Stimulated activated CD4-positive, alpha-beta T cell treated with anti-CD3 and anti-CD28 coated beads, Interleukin-1b, Interleukin-23, amount 100 ng/mL, for 24 hours (primary cell): ENCODE measurements at regions not wholly inside any gene's neighbourhood (a gene's known extent, or its start where the extent isn't known, plus 50 kb on each side); places are given as distances from the start of the nearest gene placed in this dataset.
A peak's percentile ranks its signal among the peaks of the same experiment; 100 is the strongest.
"Not testable (repeated sequence)": the region's sequence is repeated elsewhere in the genome, so short reads cannot be mapped to it uniquely, and the experiment has no call there.

Experiments used
- DNase-seq, 4 experiments: peaks; one replicate each; pipeline ENCODE4 v3.0.0-alpha.2; 2020; ENCODE audit warnings: low read depth in 4 of 4, low spot score in 1 of 4

DNA sequence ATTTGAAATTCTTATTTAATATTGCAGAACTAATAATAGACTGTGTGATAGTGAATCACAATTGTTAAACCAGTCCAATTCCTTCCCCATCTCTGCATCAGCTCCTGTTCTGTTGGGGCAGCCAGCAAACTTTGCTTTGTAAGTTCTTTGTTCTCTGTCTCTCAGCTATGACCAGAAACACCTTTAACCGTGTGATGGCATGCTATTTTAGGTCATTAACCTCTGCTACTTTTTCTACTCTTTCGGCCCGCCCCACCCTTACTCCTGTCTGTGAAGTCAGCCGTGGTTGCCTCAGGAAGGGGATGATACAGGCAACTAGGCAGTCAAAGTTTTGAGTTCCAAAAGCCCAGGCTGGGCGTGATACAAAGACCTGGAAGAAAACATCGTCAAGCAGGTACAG is 51.3 kb upstream of the EGFL6 start:
- DNase-seq, result no peak

DNA sequence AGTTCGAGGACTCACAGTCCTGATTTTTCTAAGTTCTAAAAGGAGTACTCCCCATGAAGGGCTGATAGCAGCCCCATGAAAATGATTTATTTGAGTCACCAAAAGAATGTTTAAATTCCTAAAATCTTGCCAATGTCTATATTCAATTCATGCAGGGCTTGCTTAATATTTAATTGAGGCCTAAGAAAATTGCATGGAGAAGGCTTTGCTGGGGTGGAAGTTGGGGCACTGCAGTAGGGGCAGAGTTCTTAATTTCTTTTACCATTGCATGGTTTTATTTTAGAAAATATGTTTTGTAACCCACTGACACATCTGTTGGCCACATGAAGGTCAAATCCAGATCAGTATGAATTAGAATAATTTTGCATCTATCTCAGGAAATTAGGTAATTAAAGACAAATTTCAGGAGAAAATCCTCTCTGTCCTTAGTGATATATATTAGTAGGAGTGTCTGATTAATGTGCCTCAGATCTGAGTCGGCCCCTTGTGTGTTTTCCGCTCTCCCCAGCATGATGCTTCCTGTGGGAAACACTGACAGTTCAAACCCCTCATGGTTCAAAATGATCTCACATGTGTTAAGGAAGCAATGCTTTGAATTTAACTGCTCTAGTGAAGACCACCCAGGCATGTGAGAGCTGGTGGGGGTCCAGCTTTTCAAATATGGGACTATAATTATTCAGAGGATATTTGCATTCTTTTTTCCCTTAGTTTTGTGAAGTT is 54.0 kb upstream of the EGFL6 start:
- no peak for DNase-seq

DNA sequence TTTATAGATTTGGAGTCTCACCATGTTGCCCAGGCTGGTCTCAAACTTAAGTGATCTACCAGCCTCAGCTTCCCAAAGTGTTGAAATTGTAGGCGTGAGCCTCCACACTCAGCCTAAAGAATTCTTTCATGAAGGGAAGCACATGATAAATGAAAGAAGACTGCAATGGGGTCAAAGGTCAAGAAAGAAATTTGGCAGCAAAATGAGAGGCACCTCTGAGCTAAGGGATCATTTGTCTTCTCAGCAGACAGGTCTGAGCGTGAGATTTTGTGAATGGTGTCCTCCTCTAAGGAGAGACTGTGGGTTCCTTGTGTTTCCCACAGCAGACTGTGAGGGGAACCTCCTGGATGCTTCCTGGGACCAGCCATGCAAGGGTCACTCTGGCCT is 57.5 kb upstream of the EGFL6 start:
- no peak for DNase-seq

DNA sequence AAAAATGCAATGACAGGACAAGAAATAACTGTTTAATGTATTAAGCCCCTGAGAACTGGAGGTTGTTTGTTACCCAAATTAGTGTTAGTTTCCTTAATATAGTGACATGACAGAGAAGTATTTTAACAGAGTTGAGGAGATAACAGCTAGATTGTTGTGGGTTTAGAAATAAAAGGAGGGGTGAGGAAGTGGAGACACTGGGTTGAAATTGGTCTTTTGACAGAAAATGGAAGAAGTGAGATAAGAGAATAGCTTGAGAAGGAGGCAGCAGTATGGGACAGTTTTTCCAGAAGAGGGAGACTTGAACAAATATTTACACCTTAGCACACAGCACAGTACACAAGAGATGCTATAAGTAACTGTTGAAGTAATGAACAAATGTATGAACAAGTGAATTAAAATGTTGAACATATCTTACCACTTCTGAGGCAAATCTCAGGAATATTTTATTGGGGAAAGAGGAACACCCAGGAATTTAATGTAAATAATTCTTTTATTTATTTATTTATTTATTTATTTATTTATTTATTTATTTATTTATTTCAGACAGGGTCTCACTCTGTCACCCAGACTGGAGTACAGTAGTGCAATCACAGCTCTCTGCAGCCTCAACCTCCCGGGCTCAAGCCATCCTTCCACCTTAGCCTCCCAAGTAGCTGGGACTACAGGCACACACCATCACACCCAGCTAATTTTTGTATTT is 58.0 kb upstream of the EGFL6 start:
- DNase-seq, result no peak

DNA sequence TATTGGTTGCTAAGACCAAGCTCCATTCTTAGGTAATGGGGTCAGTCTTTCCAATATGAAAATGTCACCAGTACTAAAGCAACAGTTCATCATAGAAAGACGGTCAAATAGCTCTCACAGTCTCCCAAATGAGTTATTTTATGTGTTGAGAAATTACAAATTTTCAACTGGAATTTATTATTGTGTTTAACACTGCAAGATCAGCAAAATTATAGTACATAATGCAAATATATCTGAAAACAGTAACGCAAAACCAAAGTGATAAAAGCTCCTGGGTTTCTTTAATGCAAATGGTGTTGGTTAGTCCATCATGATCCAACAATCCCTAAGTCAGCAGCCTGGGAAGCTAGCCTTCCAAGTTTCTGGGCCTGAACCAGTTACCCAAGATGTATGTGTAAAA is 61.5 kb upstream of the EGFL6 start:
- no peak for DNase-seq

DNA sequence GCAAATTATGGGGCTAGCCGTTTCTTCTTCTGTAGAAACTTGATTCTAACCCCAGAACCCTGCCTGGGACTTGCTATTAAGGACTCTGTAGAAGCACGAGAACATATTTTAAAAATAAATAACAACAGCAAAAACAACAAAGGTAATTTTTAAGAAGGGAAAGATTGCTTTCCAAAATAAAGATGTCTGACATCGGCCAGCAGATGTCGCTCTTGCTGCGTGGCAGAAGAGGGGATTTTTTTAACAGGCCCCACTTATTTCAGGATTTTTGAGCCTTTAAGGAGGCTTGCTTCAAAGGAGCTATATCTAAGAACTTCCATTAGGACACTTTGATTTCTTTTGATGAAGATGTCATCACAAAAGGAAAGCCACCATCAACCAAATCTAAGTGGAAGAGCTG is 62.8 kb upstream of the EGFL6 start:
- DNase-seq, result peak; percentile 14 to 30 (median 16)

DNA sequence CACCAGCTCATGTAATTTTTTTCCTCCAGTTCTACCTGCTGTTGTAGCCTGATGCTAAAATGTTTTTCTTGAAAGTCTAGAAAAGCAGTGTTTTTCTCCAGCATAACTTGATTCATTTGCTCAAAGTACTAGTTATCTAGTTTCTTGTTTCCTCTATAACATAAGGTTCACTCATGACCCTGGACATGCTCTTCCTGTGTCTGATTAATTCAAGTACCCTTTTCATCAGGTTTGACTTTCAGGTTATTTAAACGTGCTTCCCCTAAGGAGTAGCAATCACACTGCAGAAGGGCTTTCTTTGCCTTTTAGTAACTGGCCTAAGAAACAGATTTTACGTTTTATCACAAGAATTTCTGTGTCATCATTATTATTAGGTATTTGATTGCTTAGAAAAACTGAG is 66.8 kb upstream of the EGFL6 start:
- DNase-seq, result no peak

DNA sequence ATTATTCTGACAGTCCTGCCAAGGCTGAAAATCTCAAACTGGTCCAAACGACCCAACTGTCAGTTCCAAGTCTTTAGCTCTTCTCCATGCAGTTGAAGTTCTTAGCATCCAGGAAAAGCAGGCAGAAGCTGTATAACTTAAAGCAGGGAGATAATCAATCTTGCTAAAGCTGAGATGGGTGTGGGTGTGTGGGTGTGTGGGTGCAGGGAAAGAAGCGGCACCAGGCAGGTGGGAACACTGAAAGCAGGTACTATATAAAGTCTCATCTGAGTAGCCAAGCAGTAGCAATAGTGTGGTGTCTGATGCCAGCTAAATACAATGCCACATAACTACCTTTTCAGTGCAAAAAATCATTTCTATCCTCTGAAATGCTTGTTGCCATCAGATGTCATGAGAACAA is 69.7 kb upstream of the EGFL6 start:
- DNase-seq, result no peak

DNA sequence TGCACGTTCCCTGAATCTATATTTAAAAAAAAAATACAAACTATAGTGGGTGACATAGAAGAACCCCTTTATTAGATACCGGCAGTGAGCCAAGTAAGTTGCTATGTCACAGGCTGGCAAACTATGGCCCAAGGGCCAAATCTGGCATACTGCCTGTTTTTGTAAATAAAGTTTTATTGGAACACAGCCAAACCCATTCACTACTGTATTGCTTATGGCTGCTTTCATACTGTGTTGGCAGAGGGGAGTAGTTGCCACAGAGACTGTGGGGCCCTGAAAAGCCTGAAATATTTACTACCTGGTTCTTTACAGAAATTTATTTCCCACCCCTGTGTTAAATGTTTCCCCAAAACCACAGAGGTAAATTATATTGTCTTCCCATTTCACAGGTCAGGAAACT is 71.2 kb upstream of the EGFL6 start:
- DNase-seq, result no peak

DNA sequence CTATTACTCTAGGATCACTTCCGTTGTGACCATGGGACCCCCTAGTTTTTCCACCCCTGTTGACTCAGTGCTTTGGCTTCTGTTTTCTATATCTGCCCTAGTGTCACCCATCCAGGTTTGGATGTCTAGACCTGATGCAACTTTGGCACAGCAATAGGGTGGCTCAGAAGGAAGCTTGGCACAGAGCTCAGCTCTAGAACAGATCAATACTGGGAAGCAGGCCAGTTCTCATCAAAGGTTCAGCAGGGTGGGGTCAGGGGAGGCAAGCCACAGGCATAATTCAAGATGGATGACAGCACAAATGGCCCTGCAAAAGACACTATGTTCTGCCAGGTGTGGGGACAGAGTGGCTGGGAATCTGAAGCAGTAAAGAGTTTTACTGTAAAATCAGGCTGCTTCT is 74.2 kb upstream of the EGFL6 start:
- no peak for DNase-seq

DNA sequence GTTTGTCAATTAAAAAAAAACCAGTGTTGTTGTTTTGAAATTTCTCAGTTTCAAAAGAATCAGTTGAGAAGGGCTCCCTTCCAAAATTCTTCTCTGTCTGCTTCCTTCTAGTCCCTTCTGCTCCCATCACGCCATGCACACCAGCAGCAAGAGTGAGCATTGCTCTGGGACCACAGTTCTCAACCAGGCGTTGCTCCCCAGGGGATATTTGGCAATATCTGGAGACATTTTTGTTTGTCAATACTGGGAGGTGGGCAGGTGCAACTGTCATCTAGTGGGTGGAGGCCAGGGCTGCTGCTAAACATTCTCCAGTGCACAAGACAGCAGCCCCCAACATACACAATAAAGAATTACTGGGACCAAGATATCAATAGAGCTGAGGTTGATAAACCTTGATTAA is 74.8 kb upstream of the EGFL6 start:
- no peak for DNase-seq

DNA sequence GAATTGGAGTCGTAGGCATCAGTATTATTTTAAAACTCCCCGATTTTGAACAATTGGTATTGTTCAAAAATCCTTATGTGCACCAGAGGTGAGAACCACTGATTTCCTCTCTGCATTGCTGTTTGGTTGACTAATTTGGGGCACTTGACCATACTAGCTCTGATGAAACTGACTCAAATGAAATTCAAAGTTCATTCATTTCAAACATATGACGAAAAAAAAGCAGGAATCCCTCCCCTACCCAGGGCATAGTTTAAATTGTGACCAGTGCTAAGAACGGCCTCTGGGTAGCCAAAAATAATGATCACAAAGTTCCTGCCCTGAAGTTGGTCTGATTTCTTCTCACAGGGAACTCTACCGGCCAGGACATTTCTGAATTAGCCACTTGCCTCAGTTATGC is 75.7 kb upstream of the EGFL6 start:
- DNase-seq, result no peak

DNA sequence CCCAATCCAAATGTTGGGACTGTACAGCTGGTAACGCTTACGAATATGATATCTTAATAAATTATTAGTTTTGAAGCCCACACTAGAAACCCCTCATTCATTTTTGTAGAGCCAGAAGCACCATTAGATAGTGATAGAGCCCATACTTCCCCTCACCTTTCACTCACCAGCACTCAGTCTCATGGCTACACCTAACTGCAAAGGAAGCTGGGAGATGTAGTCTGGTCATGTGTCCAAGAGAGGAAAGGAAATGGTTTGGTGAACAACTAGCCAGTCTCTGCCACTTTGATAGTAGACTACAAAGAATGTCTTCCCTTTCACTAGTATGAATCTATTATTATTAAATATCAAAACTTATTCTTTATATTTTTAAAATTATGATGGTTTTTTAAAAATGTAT is 77.1 kb upstream of the EGFL6 start:
- DNase-seq, result no peak

DNA sequence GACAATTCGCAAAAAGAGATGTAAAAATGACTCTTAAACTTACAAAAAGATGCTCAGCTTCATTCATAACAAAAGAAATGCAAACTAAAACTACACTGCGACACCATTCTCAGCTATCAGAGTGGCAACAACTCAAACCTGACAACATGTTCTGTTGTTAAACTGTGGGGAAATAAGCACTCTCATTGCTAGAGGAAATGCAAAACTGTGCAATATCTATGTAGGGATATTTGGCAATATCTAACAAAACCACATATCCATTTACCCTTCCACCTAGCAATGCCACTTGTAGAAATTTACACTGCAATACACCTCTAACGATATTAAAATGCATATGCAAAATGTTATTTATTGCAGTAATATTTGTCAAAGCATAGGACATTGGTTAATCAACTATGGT is 78.3 kb upstream of the EGFL6 start:
- DNase-seq, result no peak

DNA sequence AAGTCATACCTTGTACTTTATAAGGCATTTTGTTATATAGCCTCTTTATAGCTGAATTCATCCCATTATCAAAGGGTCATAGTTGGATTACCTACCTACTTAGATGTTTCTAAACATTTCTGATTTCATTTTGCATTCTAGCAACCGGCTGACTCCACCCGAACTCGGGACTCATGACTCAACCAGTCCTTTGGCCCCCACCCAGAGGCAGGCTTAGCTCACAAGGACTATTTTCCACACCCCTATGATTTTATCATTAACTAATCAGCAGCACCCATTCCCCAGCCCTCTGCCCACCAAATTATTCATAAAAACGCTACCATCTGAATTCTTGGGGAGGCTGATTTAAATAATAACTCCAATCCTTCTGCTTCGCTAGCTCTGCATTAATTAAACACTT is 79.9 kb upstream of the EGFL6 start:
- no peak for DNase-seq

DNA sequence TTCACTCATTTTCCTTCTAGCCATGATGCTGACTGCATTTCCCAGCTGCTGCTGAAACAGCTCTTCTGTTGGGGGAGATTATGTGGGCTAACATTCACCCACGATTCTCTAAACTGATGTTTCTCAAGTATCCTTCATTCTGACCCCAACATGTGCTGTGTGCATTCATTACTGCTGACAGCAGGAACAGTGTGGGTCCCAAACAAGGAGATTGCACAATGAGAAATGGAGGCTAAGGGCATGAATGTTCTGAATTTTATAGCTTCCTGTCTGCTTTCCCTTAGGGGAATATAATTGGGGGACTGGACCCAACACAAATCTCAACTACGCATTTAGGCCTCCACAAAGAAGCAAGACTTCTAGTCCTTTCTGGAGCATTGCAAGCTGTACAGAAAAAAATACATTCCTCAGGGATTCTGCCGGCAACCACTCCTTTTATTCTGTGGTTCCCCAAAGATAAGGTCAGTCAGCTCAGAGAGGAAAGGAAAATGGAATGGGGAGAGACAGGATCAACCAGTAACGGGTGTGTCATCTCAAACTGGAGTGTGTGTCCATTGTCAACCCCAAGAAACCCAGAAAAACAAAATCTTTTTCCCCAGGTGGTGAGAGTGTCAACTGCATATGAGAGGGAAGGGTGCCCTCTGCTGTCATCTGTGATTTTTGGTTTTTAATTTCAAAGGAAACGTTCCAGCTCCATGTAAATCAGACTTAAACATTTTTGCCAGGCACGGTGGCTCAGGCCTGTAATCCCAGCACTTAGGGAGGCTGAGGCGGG is 81.5 kb upstream of the EGFL6 start:
- peak in 3 of 4 experiments; percentile 7 to 24 (median 12) for DNase-seq

DNA sequence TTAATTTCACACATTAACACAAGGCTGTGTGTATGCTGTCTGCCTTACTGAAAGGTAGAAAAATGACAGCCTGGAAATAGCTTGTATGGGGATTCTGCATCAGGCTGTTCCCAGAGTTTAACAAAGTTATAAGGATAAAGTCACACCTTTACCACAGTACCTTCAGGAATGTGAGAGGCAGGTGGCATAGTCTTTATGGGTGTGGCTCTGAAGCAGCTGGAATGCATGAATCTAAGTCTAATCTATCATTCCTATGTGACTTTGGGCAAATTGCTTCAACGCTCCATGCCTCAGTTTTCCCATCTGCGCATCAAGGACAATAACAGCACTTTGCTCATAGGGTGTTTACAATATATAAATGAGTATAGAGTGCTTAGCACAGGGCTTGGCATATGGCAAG is 84.2 kb upstream of the EGFL6 start:
- no peak for DNase-seq

DNA sequence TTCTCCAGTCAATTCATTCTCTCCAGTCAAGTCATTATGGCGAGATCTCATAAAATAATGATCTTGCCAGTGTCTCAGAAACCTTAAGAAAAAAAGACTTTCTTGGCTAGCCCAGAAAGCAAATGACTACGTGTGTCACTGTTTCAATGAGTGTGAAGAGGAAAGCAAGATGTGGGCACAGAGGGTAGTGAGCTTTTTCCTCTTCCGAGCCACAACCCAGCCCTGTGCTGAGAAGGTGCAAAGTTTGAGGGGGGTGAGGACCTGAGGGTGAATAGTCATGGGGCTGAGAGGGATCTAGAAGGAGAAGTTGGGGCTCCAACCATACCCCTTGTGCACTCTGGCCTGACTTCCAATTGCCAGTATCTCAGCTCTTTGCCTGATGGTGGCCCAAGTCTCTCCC is 85.6 kb upstream of the EGFL6 start:
- no peak for DNase-seq

DNA sequence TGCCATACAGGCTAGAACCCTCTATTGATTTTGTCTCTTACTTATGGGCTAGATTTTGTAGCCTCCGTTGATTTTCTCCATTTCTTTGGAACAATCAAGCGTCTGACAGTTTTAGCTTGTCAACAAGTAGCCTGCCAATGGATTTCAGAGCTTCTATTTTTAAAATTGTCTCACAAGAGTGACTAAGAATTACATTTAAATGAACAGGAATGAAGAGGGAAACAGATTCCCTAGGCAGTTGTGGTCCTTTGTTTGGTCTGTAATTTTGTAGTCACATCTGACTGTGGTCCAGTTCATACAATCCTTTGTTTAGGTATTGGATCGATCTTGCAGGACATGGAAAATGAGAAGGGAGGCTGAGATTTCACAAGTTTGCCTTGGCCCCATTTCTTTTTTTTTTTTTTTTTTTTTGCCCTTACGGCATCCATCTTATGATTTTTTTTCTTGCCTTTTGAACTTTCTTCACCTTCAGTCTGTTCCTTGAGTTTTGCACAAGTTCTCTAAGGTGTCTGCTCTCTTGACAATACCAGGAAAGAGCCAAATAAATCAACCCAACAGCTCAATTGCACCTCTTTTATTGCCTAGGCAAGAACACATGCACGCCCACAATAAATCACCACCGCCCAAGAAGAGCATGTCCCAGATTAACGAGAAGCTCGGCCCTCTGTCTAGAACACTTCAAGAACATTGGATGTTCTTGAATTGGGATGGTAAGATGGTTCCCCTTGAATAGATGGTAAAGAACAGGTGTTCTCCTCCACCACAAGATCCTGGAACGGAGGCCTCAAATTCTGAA is 86.5 kb upstream of the EGFL6 start:
- DNase-seq, result no peak

DNA sequence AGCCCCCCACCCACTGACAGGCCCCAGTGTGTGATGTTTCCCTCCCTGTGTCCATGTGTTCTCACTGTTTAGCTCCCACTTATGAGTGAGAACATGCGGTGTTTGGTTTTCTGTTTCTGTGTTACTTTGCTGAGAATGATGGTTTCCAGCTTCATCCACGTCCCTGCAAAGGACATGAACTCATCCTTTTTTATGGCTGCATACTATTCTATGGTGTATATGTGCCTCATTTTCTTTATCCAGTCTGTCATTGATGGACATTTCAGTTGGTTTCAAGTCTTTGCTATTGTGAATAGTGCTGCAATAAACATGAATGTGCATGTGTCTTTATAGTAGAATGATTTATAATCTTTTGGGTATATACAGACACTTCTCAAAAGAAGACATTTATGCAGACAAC is 88.6 kb upstream of the EGFL6 start:
- not testable (repeated sequence) for DNase-seq

DNA sequence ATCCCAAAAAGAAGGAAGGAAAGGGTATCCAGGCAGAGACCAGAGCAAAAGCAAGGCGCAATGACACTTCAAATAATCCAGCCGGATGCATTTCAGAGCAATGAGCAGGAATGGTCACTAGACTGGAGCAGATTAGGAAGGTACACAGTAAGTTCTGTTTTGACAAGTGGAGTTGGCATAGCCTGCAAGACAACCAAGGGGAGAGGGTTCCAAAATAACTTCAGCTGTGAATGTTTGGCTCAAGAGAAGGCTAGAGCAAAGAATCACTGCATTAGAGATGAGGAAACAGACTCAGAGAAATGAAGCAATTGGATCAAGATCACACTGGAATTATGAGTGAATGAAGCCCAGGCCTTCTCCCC is 90.0 kb upstream of the EGFL6 start:
- DNase-seq, result no peak
